ENCODE measurements at regions not wholly inside any gene's neighbourhood (a gene's known extent, or its start where the extent isn't known, plus 50 kb on each side); places are given as distances from the start of the nearest gene placed in this dataset.
A peak's percentile ranks its signal among the peaks of the same experiment; 100 is the strongest.

DNA sequence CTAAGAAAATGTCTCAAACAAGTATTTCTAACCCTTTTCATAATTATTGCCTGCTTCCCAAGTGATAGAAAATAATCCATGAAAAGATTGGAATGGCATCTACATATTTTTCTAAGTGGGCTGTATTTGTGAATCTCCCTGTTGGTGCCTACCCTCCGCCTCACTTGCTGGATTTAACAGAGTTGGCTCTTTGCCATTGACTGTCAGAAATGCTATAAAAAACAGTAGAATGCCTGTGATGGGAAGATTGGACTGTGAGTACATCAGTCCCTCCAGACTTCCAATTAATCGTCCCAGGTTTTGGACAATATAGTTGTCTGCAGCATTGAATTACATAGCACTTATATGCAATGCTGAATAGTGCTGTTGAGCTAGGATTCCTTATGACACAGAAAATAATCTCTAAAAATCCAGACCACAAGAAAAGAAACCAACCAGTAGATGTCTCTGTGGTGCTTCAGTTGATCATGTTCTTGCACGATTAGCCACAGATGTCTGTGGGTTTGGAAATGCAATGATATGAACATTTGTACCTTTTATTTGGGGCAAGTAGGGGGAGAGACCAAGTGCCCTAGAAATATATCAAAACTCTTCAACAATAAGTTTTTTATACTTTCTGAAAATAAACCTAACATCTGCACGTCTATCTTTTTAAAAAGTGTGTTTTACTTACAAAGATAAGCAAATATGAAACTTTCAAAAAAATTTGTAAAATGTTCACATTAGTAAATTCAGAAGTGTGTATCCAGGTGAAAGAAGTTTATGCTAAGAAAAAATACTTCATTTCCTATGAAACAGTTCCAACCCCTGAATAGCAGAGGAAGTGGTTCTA lies 88.5 kb downstream of the DYNAP start:
- H3K27ac ChIP-seq (ENCODE audit: low read depth in 1 of 2, low read length in 1 of 2): no peak overlapping the region
- no peak overlapping the region for H3K4me3 ChIP-seq
- H3K4me1 ChIP-seq (ENCODE audit: control insufficient read depth in 5 of 5, insufficient read depth in 5 of 5, low read length in 5 of 5): peaks cover 0 to 13% (median 4%) of the 10 kb centered on the region in 5 donors
- DNase-seq (peak; percentile 22 to 95 (median 92)), ATAC-seq (ENCODE audit: insufficient read depth, low FRiP score) (no peak)
- no peaks in the 10 kb centered on the region for H3K36me3 ChIP-seq (ENCODE audit: control insufficient read depth in 4 of 4, insufficient read depth in 4 of 4, low read length in 4 of 4)
- no peaks in the 10 kb centered on the region for H3K9me3 ChIP-seq (ENCODE audit: control insufficient read depth in 4 of 4, insufficient read depth in 3 of 4, low read length in 3 of 4)
- peak; percentile 38 for TF ChIP-seq CTCF (IDR thresholded peaks at IDR 0.05; ENCODE audit: control extremely low read depth, extremely low read depth)
- 37 to 40% methylated on average over 4 of the region's 4 CpGs for WGBS, 2 donors
- no peak overlapping the region for H3K9ac ChIP-seq (ENCODE audit: insufficient read depth in 1 of 2, low read length in 2 of 2)
- H3K27me3 ChIP-seq (ENCODE audit: control insufficient read depth in 3 of 3, insufficient read depth in 3 of 3, low read length in 2 of 3): no peaks in the 10 kb centered on the region

GRCh38 chr18:54684784-54685183 lies 93.7 kb downstream of the DYNAP start:
- no peaks in the 10 kb centered on the region for H3K36me3 ChIP-seq (ENCODE audit: control insufficient read depth in 4 of 4, insufficient read depth in 4 of 4, low read length in 4 of 4)
- ATAC-seq (ENCODE audit: insufficient read depth, low FRiP score) (no peak), DNase-seq (peak; percentile 44 to 60 (median 48))
- H3K9me3 ChIP-seq (ENCODE audit: control insufficient read depth in 4 of 4, insufficient read depth in 3 of 4, low read length in 3 of 4): no peaks in the 10 kb centered on the region
- H3K27ac ChIP-seq (ENCODE audit: low read depth in 1 of 2, low read length in 1 of 2): no peak overlapping the region
- no peaks in the 10 kb centered on the region for H3K27me3 ChIP-seq (ENCODE audit: control insufficient read depth in 3 of 3, insufficient read depth in 3 of 3, low read length in 2 of 3)
- no peak overlapping the region for H3K4me3 ChIP-seq
- H3K4me1 ChIP-seq (ENCODE audit: control insufficient read depth in 5 of 5, insufficient read depth in 5 of 5, low read length in 5 of 5): peaks cover 0 to 13% (median 4%) of the 10 kb centered on the region in 5 donors
- WGBS, 2 donors: 40 to 60% methylated on average over 6 of the region's 6 CpGs
- TF ChIP-seq CTCF (IDR thresholded peaks at IDR 0.05; ENCODE audit: control extremely low read depth, extremely low read depth): no peak
- H3K9ac ChIP-seq (ENCODE audit: insufficient read depth in 1 of 2, low read length in 2 of 2): no peak overlapping the region

GRCh38 chr18:54689319-54689718 lies 98.3 kb downstream of the DYNAP start:
- ATAC-seq (ENCODE audit: insufficient read depth, low FRiP score) (no peak), DNase-seq (no peak)
- Histone ChIP-seq H3K36me3 (ENCODE audit: control insufficient read depth in 4 of 4, insufficient read depth in 4 of 4, low read length in 4 of 4) (no peaks in the 10 kb centered on the region), H3K9me3 (ENCODE audit: control insufficient read depth in 4 of 4, insufficient read depth in 3 of 4, low read length in 3 of 4) (no peaks in the 10 kb centered on the region), H3K27me3 (ENCODE audit: control insufficient read depth in 3 of 3, insufficient read depth in 3 of 3, low read length in 2 of 3) (no peaks in the 10 kb centered on the region), H3K9ac (ENCODE audit: insufficient read depth in 1 of 2, low read length in 2 of 2) (no peak overlapping the region), H3K27ac (ENCODE audit: low read depth in 1 of 2, low read length in 1 of 2) (no peak overlapping the region), H3K4me3 (no peak overlapping the region), H3K4me1 (ENCODE audit: control insufficient read depth in 5 of 5, insufficient read depth in 5 of 5, low read length in 5 of 5) (peaks cover 0 to 3% (median 0%) of the 10 kb centered on the region in 5 donors)
- no peak for TF ChIP-seq CTCF (IDR thresholded peaks at IDR 0.05; ENCODE audit: control extremely low read depth, extremely low read depth)
- 91 to 92% methylated on average over 2 of the region's 2 CpGs for WGBS, 2 donors
